Hematopoietic multipotent progenitor cell treated with erythropoietin and hydrocortisone succinate and interleukin-3 and kit ligand, for 6 days (in vitro differentiated cells): ENCODE measurements at regions not wholly inside any gene's neighbourhood (a gene's known extent, or its start where the extent isn't known, plus 50 kb on each side); places are given as distances from the start of the nearest gene placed in this dataset.
"Not testable (repeated sequence)": the region's sequence is repeated elsewhere in the genome, so short reads cannot be mapped to it uniquely, and the experiment has no call there.

ENCODE experiments used
- DNase-seq: peaks from one replicate; pipeline ENCODE4 v3.0.0-alpha.2; 2015

GRCh38 chr17:69677130-69677529 lies 262.6 kb downstream of the MAP2K6 start:
- no peak for DNase-seq

GRCh38 chr17:69678206-69678605 lies 263.7 kb downstream of the MAP2K6 start:
- DNase-seq = no peak

GRCh38 chr17:69679829-69680228 lies 265.3 kb downstream of the MAP2K6 start:
- no peak for DNase-seq

- no peak for DNase-seq
Observed at GRCh38 chr17:69684251-69684650, 269.8 kb downstream of the MAP2K6 start.

- DNase-seq = not testable (repeated sequence)
Observed at GRCh38 chr17:69685150-69685549, 270.7 kb downstream of the MAP2K6 start.

GRCh38 chr17:69690531-69690930 lies 276.0 kb downstream of the MAP2K6 start:
- no peak for DNase-seq

GRCh38 chr17:69692171-69692570 lies 277.7 kb downstream of the MAP2K6 start:
- no peak for DNase-seq

GRCh38 chr17:69695646-69696045 lies 281.1 kb downstream of the MAP2K6 start:
- no peak for DNase-seq

- no peak for DNase-seq
Observed at GRCh38 chr17:69696650-69697049, 282.2 kb downstream of the MAP2K6 start.

GRCh38 chr17:69698352-69698751 lies 283.9 kb downstream of the MAP2K6 start:
- DNase-seq = not testable (repeated sequence)

- DNase-seq = no peak
Observed at GRCh38 chr17:69702078-69702477, 287.6 kb downstream of the MAP2K6 start.

GRCh38 chr17:69703751-69704150 lies 289.3 kb downstream of the MAP2K6 start:
- DNase-seq = no peak

- DNase-seq = no peak
Observed at GRCh38 chr17:69704935-69705334, 290.4 kb downstream of the MAP2K6 start.

- DNase-seq = no peak
Observed at GRCh38 chr17:69706127-69706526, 291.6 kb downstream of the MAP2K6 start.

- DNase-seq = no peak
Observed at GRCh38 chr17:69709441-69709840, 294.9 kb downstream of the MAP2K6 start.

GRCh38 chr17:69710926-69711325 lies 296.4 kb downstream of the MAP2K6 start:
- no peak for DNase-seq

GRCh38 chr17:69711541-69711940 lies 297.0 kb downstream of the MAP2K6 start:
- no peak for DNase-seq

GRCh38 chr17:69712801-69713311 lies 298.4 kb downstream of the MAP2K6 start:
- no peak for DNase-seq

GRCh38 chr17:69713815-69714214 lies 299.3 kb downstream of the MAP2K6 start:
- no peak for DNase-seq

- DNase-seq = no peak
Observed at GRCh38 chr17:69714669-69715068, 300.2 kb downstream of the MAP2K6 start.

GRCh38 chr17:69715656-69716055 lies 301.2 kb downstream of the MAP2K6 start:
- DNase-seq = no peak

GRCh38 chr17:69716556-69716955 lies 302.1 kb downstream of the MAP2K6 start:
- DNase-seq = no peak

- no peak for DNase-seq
Observed at GRCh38 chr17:69717214-69717613, 302.7 kb downstream of the MAP2K6 start.

GRCh38 chr17:69717819-69718218 lies 303.3 kb downstream of the MAP2K6 start:
- DNase-seq = no peak

GRCh38 chr17:69719474-69720048 lies 305.1 kb downstream of the MAP2K6 start:
- DNase-seq = no peak
